RWPE2 (cell line): ENCODE measurements at regions not wholly inside any gene's neighbourhood (a gene's known extent, or its start where the extent isn't known, plus 50 kb on each side); places are given as distances from the start of the nearest gene placed in this dataset.

Source experiments
- ATAC-seq: fragments of 200-7000 bp; cut with Tn5 transposase; 3 replicates; pipeline ENCODE4 v1.9.1; 2021; ENCODE audit warnings: low read depth
- DNase-seq: peaks from one replicate; pipeline ENCODE4 v3.0.0-alpha.2; 2020; ENCODE audit warnings: low spot score
- H3K27ac ChIP-seq: fragments of 450-650 bp; 2 replicates; pipeline ENCODE4 v1.5.1; 2017; ENCODE audit warnings: mild to moderate bottlenecking; ENCODE audit not compliant: poor library complexity, severe bottlenecking
- H3K27me3 ChIP-seq: fragments of 250-450 bp; sonication (Bioruptor Pico); 2 replicates; pipeline ENCODE4 v1.5.1; 2021; ENCODE audit warnings: mild to moderate bottlenecking, moderate library complexity; ENCODE audit not compliant: insufficient read depth, poor library complexity, severe bottlenecking
- H3K36me3 ChIP-seq: fragments of 250-450 bp; sonication (Bioruptor Pico); 2 replicates; pipeline ENCODE4 v1.5.1; 2020; ENCODE audit warnings: low read depth, mild to moderate bottlenecking, moderate library complexity
- H3K4me1 ChIP-seq: fragments of 250-450 bp; sonication (Bioruptor Pico); 2 replicates; pipeline ENCODE4 v1.5.1; 2021; ENCODE audit warnings: mild to moderate bottlenecking, moderate library complexity; ENCODE audit not compliant: insufficient read depth, poor library complexity, severe bottlenecking
- H3K4me3 ChIP-seq: fragments of 250-450 bp; sonication (Bioruptor Pico); 2 replicates; pipeline ENCODE4 v1.5.1; 2021; ENCODE audit warnings: mild to moderate bottlenecking, moderate library complexity; ENCODE audit not compliant: severe bottlenecking
- H3K9me3 ChIP-seq: fragments of 250-450 bp; sonication (Bioruptor Pico); 2 replicates; pipeline ENCODE4 v1.5.1; 2021; ENCODE audit warnings: mild to moderate bottlenecking, moderate library complexity; ENCODE audit not compliant: severe bottlenecking
- TF ChIP-seq, protein P1 (sequence below): fragments of 450-650 bp; IDR thresholded peaks from one replicate; pipeline ENCODE4 v1.5.1; 2017; ENCODE audit warnings: mild to moderate bottlenecking, moderate library complexity; ENCODE audit not compliant: poor library complexity, severe bottlenecking

DNA sequence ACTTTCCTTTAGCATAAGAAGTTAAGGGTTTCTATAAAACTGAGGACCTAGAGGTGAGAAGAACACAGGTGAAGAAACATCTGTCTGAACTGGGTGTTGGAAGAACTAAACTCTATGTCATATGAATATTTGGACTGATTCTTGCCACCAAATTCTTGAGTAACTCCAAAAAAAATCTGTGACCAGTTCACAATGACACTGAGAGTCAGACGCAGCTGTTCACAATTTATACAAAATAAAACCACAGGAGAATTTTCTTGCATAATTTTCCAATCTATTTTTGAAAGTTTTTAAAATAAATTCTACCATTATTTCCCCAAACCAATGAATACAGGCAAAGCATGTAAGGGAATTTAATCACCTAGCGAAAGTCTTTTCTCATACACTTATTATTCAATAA lies 148.1 kb upstream of the TCF21 start:
- no peak for ATAC-seq
- TF ChIP-seq, protein P1, sequence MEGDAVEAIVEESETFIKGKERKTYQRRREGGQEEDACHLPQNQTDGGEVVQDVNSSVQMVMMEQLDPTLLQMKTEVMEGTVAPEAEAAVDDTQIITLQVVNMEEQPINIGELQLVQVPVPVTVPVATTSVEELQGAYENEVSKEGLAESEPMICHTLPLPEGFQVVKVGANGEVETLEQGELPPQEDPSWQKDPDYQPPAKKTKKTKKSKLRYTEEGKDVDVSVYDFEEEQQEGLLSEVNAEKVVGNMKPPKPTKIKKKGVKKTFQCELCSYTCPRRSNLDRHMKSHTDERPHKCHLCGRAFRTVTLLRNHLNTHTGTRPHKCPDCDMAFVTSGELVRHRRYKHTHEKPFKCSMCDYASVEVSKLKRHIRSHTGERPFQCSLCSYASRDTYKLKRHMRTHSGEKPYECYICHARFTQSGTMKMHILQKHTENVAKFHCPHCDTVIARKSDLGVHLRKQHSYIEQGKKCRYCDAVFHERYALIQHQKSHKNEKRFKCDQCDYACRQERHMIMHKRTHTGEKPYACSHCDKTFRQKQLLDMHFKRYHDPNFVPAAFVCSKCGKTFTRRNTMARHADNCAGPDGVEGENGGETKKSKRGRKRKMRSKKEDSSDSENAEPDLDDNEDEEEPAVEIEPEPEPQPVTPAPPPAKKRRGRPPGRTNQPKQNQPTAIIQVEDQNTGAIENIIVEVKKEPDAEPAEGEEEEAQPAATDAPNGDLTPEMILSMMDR, result no peak
- Histone ChIP-seq H3K36me3 (no peaks in the 10 kb centered on the region), H3K27ac (no peak overlapping the region), H3K4me1 (peaks cover 14% of the 10 kb centered on the region), H3K9me3 (no peaks in the 10 kb centered on the region), H3K27me3 (no peaks in the 10 kb centered on the region), H3K4me3 (no peak overlapping the region)
- DNase-seq, result no peak

DNA sequence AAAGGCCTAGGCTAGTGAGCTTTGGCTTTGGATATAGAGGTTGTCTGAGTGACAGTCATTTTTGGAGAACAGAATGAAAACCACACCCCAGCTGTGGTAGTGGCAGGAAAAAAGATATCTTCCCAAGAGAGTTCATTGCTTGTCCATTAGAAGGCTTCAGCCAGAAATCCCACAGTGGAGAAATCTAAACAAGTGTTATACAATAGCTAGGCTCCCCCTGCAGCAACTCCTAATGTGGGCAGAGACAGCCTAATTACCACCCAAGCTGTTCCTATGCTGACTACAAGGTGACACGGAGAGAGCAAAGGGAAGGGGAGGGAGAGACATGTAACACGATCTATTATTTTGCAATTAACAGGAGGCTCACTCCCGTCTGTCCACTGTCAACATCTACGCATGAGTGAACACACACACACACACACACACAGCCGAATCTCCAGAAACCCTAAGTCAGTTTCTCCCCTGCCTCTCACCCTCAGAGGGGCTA lies 147.5 kb upstream of the TCF21 start:
- Histone ChIP-seq H3K36me3 (no peaks in the 10 kb centered on the region), H3K9me3 (no peaks in the 10 kb centered on the region), H3K4me1 (peaks cover 19% of the 10 kb centered on the region), H3K4me3 (no peak overlapping the region), H3K27me3 (no peaks in the 10 kb centered on the region), H3K27ac (no peak overlapping the region)
- peak; percentile 17; the same call in 1 of the 3 replicates for ATAC-seq
- TF ChIP-seq, protein P1, result no peak
- DNase-seq, result no peak

DNA sequence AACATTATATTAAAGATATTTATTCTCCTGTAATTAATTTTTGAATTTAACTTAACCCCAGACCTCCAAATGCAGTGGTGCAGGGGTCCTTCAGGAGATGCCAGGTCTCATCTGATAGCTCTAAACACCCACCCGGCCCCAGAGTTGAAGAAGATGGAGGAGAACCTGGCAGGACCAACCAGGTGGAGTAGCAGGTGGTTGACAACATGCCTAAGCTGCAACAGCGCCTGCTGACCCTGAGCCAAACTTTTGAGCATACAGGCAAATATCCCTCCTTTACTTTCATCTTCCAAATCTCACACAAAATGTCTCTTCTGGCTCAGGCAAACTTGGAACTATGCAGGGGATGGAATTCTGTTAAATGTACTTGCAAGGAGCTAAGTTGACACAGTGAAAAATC lies 145.3 kb upstream of the TCF21 start:
- Histone ChIP-seq H3K4me1 (peaks cover 19% of the 10 kb centered on the region), H3K27me3 (no peaks in the 10 kb centered on the region), H3K27ac (no peak overlapping the region), H3K36me3 (no peaks in the 10 kb centered on the region), H3K4me3 (no peak overlapping the region), H3K9me3 (no peaks in the 10 kb centered on the region)
- no peak for DNase-seq
- ATAC-seq, result no peak
- TF ChIP-seq, protein P1, result no peak

DNA sequence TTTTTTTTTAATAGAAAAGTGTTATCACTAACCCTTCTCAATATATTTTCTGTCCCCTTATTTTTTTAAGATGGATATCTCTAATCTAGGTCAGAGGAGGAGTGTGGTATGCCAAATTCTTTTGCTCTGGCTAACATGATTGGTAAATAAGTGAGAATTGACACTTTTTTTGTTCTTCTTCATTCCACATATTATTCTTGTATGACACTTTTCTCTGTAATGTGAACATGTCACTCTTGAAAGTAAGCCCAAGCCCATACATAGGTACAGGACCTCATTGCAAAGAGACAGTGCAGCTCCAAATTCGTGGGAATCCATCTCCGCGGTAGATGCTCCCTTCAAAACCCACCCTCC lies 142.5 kb upstream of the TCF21 start:
- DNase-seq, result no peak
- TF ChIP-seq, protein P1, result no peak
- H3K4me1 ChIP-seq, result peaks cover 19% of the 10 kb centered on the region
- no peaks in the 10 kb centered on the region for H3K9me3 ChIP-seq
- H3K36me3 ChIP-seq, result no peaks in the 10 kb centered on the region
- H3K4me3 ChIP-seq, result no peak overlapping the region
- no peaks in the 10 kb centered on the region for H3K27me3 ChIP-seq
- no peak for ATAC-seq
- H3K27ac ChIP-seq, result peak overlapping the region; percentile 96

DNA sequence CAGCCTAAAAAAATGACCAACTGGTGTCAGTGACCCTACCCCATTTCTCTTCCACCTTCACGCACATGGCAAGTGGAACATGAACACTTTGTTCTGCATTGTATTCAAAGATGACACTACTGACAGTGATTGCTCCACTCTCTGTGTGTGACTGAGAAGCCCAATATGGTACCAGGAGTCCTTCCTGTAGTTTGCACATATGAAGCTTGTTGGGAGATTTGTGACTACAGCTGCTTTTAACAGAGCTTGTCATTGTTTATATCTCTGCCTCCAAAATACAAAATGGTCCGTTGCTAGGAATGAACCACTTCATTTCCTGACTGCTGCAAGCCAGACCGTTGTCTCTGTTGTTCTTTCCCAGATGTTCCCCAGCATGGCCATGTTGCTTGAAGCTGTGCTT lies 140.3 kb upstream of the TCF21 start:
- no peak overlapping the region for H3K27ac ChIP-seq
- TF ChIP-seq, protein P1, result no peak
- no peaks in the 10 kb centered on the region for H3K9me3 ChIP-seq
- no peaks in the 10 kb centered on the region for H3K27me3 ChIP-seq
- peaks cover 19% of the 10 kb centered on the region for H3K4me1 ChIP-seq
- no peaks in the 10 kb centered on the region for H3K36me3 ChIP-seq
- ATAC-seq (no peak), DNase-seq (no peak)
- no peak overlapping the region for H3K4me3 ChIP-seq
